NB4 (cell line): ENCODE measurements at regions not wholly inside any gene's neighbourhood (a gene's known extent, or its start where the extent isn't known, plus 50 kb on each side); places are given as distances from the start of the nearest gene placed in this dataset.

Experiments
- MYC ChIP-seq: IDR thresholded peaks from 2 replicates; pipeline ENCODE4 v1.6.1; 2011; ENCODE audit warnings: low read depth, low read length
- POLR2A ChIP-seq: IDR thresholded peaks from 2 replicates; pipeline ENCODE4 v1.6.1; 2011; ENCODE audit warnings: mild to moderate bottlenecking; ENCODE audit not compliant: insufficient read length; ENCODE audit errors: extremely low read depth
- TF ChIP-seq, protein P1 (sequence below): IDR thresholded peaks from one replicate; pipeline ENCODE4 v1.5.1; 2012; ENCODE audit warnings: low read depth, low read length
- TF ChIP-seq, protein P2 (sequence below): IDR thresholded peaks from 2 replicates; pipeline ENCODE4 v1.6.1; 2011; ENCODE audit warnings: low read depth, low read length

DNA sequence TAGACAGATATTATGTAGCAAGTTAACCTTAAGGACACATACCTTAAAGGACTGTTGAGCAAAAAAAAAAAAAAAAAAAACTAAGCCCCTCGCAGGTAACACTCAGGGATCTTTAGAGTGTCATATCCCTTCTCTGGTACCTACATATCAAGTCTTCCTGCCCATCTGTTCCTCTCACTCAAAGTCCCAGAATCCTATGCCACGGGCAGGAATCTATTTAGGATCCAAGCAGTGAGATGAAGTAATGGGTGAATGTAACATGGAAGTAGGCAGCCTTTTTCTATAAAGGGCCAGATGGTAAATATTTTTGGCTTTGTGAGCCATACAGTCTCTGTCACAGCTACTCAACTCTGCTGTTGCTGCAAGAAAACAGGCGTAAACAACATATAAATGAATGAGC, 496.7 kb downstream of the STK39 start:
- TF ChIP-seq, protein P1, sequence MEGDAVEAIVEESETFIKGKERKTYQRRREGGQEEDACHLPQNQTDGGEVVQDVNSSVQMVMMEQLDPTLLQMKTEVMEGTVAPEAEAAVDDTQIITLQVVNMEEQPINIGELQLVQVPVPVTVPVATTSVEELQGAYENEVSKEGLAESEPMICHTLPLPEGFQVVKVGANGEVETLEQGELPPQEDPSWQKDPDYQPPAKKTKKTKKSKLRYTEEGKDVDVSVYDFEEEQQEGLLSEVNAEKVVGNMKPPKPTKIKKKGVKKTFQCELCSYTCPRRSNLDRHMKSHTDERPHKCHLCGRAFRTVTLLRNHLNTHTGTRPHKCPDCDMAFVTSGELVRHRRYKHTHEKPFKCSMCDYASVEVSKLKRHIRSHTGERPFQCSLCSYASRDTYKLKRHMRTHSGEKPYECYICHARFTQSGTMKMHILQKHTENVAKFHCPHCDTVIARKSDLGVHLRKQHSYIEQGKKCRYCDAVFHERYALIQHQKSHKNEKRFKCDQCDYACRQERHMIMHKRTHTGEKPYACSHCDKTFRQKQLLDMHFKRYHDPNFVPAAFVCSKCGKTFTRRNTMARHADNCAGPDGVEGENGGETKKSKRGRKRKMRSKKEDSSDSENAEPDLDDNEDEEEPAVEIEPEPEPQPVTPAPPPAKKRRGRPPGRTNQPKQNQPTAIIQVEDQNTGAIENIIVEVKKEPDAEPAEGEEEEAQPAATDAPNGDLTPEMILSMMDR = no peak
- TF ChIP-seq POLR2A = no peak
- no peak for TF ChIP-seq MYC
- TF ChIP-seq, protein P2, sequence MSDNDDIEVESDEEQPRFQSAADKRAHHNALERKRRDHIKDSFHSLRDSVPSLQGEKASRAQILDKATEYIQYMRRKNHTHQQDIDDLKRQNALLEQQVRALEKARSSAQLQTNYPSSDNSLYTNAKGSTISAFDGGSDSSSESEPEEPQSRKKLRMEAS = no peak
